NCI-H1436 treated with DMSO at 0.1 percent for 48 hours (cell line): ENCODE measurements at regions not wholly inside any gene's neighbourhood (a gene's known extent, or its start where the extent isn't known, plus 50 kb on each side); places are given as distances from the start of the nearest gene placed in this dataset.
"Not testable (repeated sequence)": the region's sequence is repeated elsewhere in the genome, so short reads cannot be mapped to it uniquely, and the experiment has no call there.

Experiments
- DNase-seq: peaks from one replicate; lab custom pipeline; 2025; lab: John Stamatoyannopoulos, UW

- no peak for DNase-seq
Measured at GRCh38 chr18:1846640-1847039, 724.7 kb downstream of the METTL4 start.

- no peak for DNase-seq
Measured at GRCh38 chr18:1848716-1849115, 722.6 kb downstream of the METTL4 start.

- no peak for DNase-seq
Measured at GRCh38 chr18:1849386-1849785, 721.9 kb downstream of the METTL4 start.

GRCh38 chr18:1857281-1857680 is 714.0 kb downstream of the METTL4 start:
- DNase-seq = not testable (repeated sequence)

- DNase-seq = no peak
Measured at GRCh38 chr18:1861473-1861872, 709.8 kb downstream of the METTL4 start.

- DNase-seq = no peak
Measured at GRCh38 chr18:1865869-1866268, 705.4 kb downstream of the METTL4 start.

- DNase-seq = no peak
Measured at GRCh38 chr18:1872274-1872673, 699.0 kb downstream of the METTL4 start.

- no peak for DNase-seq
Measured at GRCh38 chr18:1875219-1875618, 696.1 kb downstream of the METTL4 start.

GRCh38 chr18:1884623-1885022 is 686.7 kb downstream of the METTL4 start:
- no peak for DNase-seq

GRCh38 chr18:1891641-1892040 is 679.7 kb downstream of the METTL4 start:
- no peak for DNase-seq

GRCh38 chr18:1892191-1892590 is 679.1 kb downstream of the METTL4 start:
- no peak for DNase-seq

- no peak for DNase-seq
Measured at GRCh38 chr18:1895456-1896185, 675.7 kb downstream of the METTL4 start.

- DNase-seq = no peak
Measured at GRCh38 chr18:1906421-1906820, 664.9 kb downstream of the METTL4 start.

GRCh38 chr18:1907470-1908206 is 663.7 kb downstream of the METTL4 start:
- no peak for DNase-seq

- DNase-seq = no peak
Measured at GRCh38 chr18:1914489-1914888, 656.8 kb downstream of the METTL4 start.

GRCh38 chr18:1916869-1917523 is 654.3 kb downstream of the METTL4 start:
- DNase-seq = no peak

- DNase-seq = no peak
Measured at GRCh38 chr18:1917569-1917968, 653.7 kb downstream of the METTL4 start.

GRCh38 chr18:1922066-1922465 is 649.2 kb downstream of the METTL4 start:
- no peak for DNase-seq

- DNase-seq = no peak
Measured at GRCh38 chr18:1928711-1929110, 642.6 kb downstream of the METTL4 start.

- no peak for DNase-seq
Measured at GRCh38 chr18:1929720-1930119, 641.6 kb downstream of the METTL4 start.

- no peak for DNase-seq
Measured at GRCh38 chr18:1930291-1931270, 640.7 kb downstream of the METTL4 start.

- DNase-seq = no peak
Measured at GRCh38 chr18:1952486-1952885, 618.8 kb downstream of the METTL4 start.
